OCI-LY1 (cell line): ENCODE measurements at regions not wholly inside any gene's neighbourhood (a gene's known extent, or its start where the extent isn't known, plus 50 kb on each side); places are given as distances from the start of the nearest gene placed in this dataset.

Experiments used
- H2AFZ ChIP-seq: fragments of 200-600 bp; sonication (generic), shearing (Covaris generic); 2 replicates; pipeline ENCODE4 v1.6.0; 2014; ENCODE audit warnings: antibody characterized with exemption, mild to moderate bottlenecking, low read length
- H3F3A ChIP-seq: fragments of 200-600 bp; sonication (generic), shearing (Covaris generic); 2 replicates; pipeline ENCODE4 v1.6.0; 2014; ENCODE audit warnings: mild to moderate bottlenecking, antibody characterized with exemption, low read length, moderate library complexity; ENCODE audit not compliant: insufficient read depth
- H3K27ac ChIP-seq: fragments of 200-600 bp; sonication (generic); 2 replicates; pipeline ENCODE4 v1.5.1; 2014; ENCODE audit warnings: low read length, mixed run types, mild to moderate bottlenecking, low read depth; ENCODE audit not compliant: poor library complexity, severe bottlenecking
- H3K27me3 ChIP-seq: fragments of 200-600 bp; sonication (generic); 2 replicates; pipeline ENCODE4 v1.6.0; 2014; ENCODE audit warnings: antibody characterized with exemption, mild to moderate bottlenecking, low read length, moderate library complexity; ENCODE audit not compliant: insufficient read depth
- H3K36me3 ChIP-seq: fragments of 200-600 bp; sonication (generic); 2 replicates; pipeline ENCODE4 v1.6.1; 2014; ENCODE audit warnings: mild to moderate bottlenecking, antibody characterized with exemption, low read length, moderate library complexity, mixed read lengths; ENCODE audit not compliant: insufficient read depth
- H3K4me1 ChIP-seq: fragments of 200-600 bp; sonication (generic); 2 replicates; pipeline ENCODE4 v1.5.1; 2014; ENCODE audit warnings: mild to moderate bottlenecking, low read length, moderate library complexity; ENCODE audit not compliant: insufficient read depth, severe bottlenecking
- H3K4me2 ChIP-seq: fragments of 200-600 bp; sonication (generic), shearing (Covaris generic); 2 replicates; pipeline ENCODE4 v1.6.1; 2014; ENCODE audit warnings: low read length
- H3K4me3 ChIP-seq: fragments of 200-600 bp; sonication (generic); 2 replicates; pipeline ENCODE4 v1.5.1; 2014; ENCODE audit warnings: low read length, low read depth, mild to moderate bottlenecking, mixed read lengths; ENCODE audit not compliant: poor library complexity, severe bottlenecking
- H3K79me2 ChIP-seq: fragments of 200-600 bp; shearing (Covaris generic); 2 replicates; pipeline ENCODE4 v1.6.1; 2016; ENCODE audit warnings: mixed run types, low read length, mixed read lengths; ENCODE audit not compliant: insufficient read depth
- H3K9ac ChIP-seq: fragments of 200-600 bp; sonication (generic), shearing (Covaris generic); 2 replicates; pipeline ENCODE4 v1.6.1; 2014; ENCODE audit warnings: mild to moderate bottlenecking, low read length, mixed read lengths
- H3K9me2 ChIP-seq: fragments of 200-600 bp; sonication (generic), shearing (Covaris generic); 2 replicates; pipeline ENCODE4 v1.6.1; 2014; ENCODE audit warnings: low read depth, mild to moderate bottlenecking, low read length, mixed read lengths
- H3K9me3 ChIP-seq: fragments of 200-600 bp; shearing (Covaris generic); 2 replicates; pipeline ENCODE4 v1.6.1; 2014; ENCODE audit warnings: low read length, mixed read lengths
- H4K20me1 ChIP-seq: fragments of 200-600 bp; sonication (generic), shearing (Covaris generic); 2 replicates; pipeline ENCODE4 v1.6.0; 2016; ENCODE audit warnings: mild to moderate bottlenecking, low read length; ENCODE audit not compliant: insufficient read depth
- EZH2 ChIP-seq: fragments of 200-600 bp; sonication (generic), shearing (Covaris generic); IDR thresholded peaks from 2 replicates; pipeline ENCODE4 v1.8.0; 2017; ENCODE audit warnings: borderline replicate concordance, mixed run types, mild to moderate bottlenecking, antibody characterized with exemption, low read length, moderate library complexity, mixed read lengths
- TF ChIP-seq, protein P1 (sequence below): fragments of 200-600 bp; sonication (generic), shearing (Covaris generic); IDR thresholded peaks from 2 replicates; pipeline ENCODE4 v1.5.1; 2017; ENCODE audit warnings: mild to moderate bottlenecking, antibody characterized with exemption, low read length, moderate library complexity, mixed read lengths

GRCh38 chr6:164453835-164454234 is 855.6 kb downstream of the C6orf118 start:
- Histone ChIP-seq H3K4me3 (no peak overlapping the region), H3K9ac (no peak overlapping the region), H4K20me1 (no peaks in the 10 kb centered on the region), H3F3A (no peaks in the 10 kb centered on the region), H3K79me2 (no peaks in the 10 kb centered on the region), H3K9me2 (no peaks in the 10 kb centered on the region), H3K9me3 (no peaks in the 10 kb centered on the region), H2AFZ (no peak overlapping the region), H3K27ac (no peak overlapping the region), H3K36me3 (no peaks in the 10 kb centered on the region), H3K4me2 (no peak overlapping the region), H3K4me1 (no peaks in the 10 kb centered on the region), H3K27me3 (no peaks in the 10 kb centered on the region)
- TF ChIP-seq, protein P1, sequence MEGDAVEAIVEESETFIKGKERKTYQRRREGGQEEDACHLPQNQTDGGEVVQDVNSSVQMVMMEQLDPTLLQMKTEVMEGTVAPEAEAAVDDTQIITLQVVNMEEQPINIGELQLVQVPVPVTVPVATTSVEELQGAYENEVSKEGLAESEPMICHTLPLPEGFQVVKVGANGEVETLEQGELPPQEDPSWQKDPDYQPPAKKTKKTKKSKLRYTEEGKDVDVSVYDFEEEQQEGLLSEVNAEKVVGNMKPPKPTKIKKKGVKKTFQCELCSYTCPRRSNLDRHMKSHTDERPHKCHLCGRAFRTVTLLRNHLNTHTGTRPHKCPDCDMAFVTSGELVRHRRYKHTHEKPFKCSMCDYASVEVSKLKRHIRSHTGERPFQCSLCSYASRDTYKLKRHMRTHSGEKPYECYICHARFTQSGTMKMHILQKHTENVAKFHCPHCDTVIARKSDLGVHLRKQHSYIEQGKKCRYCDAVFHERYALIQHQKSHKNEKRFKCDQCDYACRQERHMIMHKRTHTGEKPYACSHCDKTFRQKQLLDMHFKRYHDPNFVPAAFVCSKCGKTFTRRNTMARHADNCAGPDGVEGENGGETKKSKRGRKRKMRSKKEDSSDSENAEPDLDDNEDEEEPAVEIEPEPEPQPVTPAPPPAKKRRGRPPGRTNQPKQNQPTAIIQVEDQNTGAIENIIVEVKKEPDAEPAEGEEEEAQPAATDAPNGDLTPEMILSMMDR: no peak
- TF ChIP-seq EZH2: no peak

- H3K9me2 ChIP-seq: no peaks in the 10 kb centered on the region
- H3K4me2 ChIP-seq: no peak overlapping the region
- H3F3A ChIP-seq: no peaks in the 10 kb centered on the region
- H3K9ac ChIP-seq: no peak overlapping the region
- no peaks in the 10 kb centered on the region for H3K79me2 ChIP-seq
- H3K9me3 ChIP-seq: no peaks in the 10 kb centered on the region
- no peaks in the 10 kb centered on the region for H3K27me3 ChIP-seq
- no peaks in the 10 kb centered on the region for H4K20me1 ChIP-seq
- no peaks in the 10 kb centered on the region for H3K4me1 ChIP-seq
- H3K4me3 ChIP-seq: no peak overlapping the region
- TF ChIP-seq, protein P1: no peak
- TF ChIP-seq EZH2: no peak
- H3K27ac ChIP-seq: no peak overlapping the region
- no peak overlapping the region for H2AFZ ChIP-seq
- no peaks in the 10 kb centered on the region for H3K36me3 ChIP-seq
Measured at GRCh38 chr6:164442572-164442971, 866.8 kb downstream of the C6orf118 start.

GRCh38 chr6:164439331-164439730 is 870.1 kb downstream of the C6orf118 start:
- no peaks in the 10 kb centered on the region for H3F3A ChIP-seq
- no peaks in the 10 kb centered on the region for H3K27me3 ChIP-seq
- no peak overlapping the region for H3K4me3 ChIP-seq
- H2AFZ ChIP-seq: no peak overlapping the region
- no peaks in the 10 kb centered on the region for H3K9me2 ChIP-seq
- no peak overlapping the region for H3K9ac ChIP-seq
- TF ChIP-seq EZH2: no peak
- TF ChIP-seq, protein P1: no peak
- H3K4me2 ChIP-seq: no peak overlapping the region
- H3K4me1 ChIP-seq: no peaks in the 10 kb centered on the region
- H3K9me3 ChIP-seq: no peaks in the 10 kb centered on the region
- H3K27ac ChIP-seq: no peak overlapping the region
- H3K36me3 ChIP-seq: no peaks in the 10 kb centered on the region
- H3K79me2 ChIP-seq: no peaks in the 10 kb centered on the region
- no peaks in the 10 kb centered on the region for H4K20me1 ChIP-seq
